ENCODE measurements at regions not wholly inside any gene's neighbourhood (a gene's known extent, or its start where the extent isn't known, plus 50 kb on each side); places are given as distances from the start of the nearest gene placed in this dataset.

- ATAC-seq: no peak
- no peak for DNase-seq (ENCODE audit: low spot score)
- Mint-ChIP-seq H3K27me3 (ENCODE audit: insufficient read depth, low read depth, poor library complexity) (peaks cover 6% of the 10 kb centered on the region), H3K36me3 (ENCODE audit: low read depth) (peaks cover 25% of the 10 kb centered on the region), H3K4me1 (no peaks in the 10 kb centered on the region), H3K4me3 (no peak overlapping the region), H3K9me3 (peaks cover 78% of the 10 kb centered on the region), H3K27ac (no peak overlapping the region)
- Histone ChIP-seq H3K27me3 (ENCODE audit: insufficient read depth) (no peaks in the 10 kb centered on the region), H3K36me3 (ENCODE audit: insufficient read depth) (no peaks in the 10 kb centered on the region), H3K79me2 (replicated peaks; ENCODE audit: insufficient read depth) (no peaks in the 10 kb centered on the region), H3K4me3 (no peak overlapping the region), H3F3A (replicated peaks; ENCODE audit: low read depth) (no peaks in the 10 kb centered on the region), H4K20me1 (replicated peaks; ENCODE audit: insufficient read depth) (no peaks in the 10 kb centered on the region), H2AFZ (no peak overlapping the region), H3K4me1 (ENCODE audit: insufficient read depth) (no peaks in the 10 kb centered on the region), H3K9me2 (ENCODE audit: insufficient read depth) (no peaks in the 10 kb centered on the region), H3K4me2 (no peak overlapping the region), H3K27ac (ENCODE audit: low read depth) (no peak overlapping the region)
- TF ChIP-seq ZNF114 (CRISPR knock-in tag; IDR thresholded peaks at IDR 0.05) (no peak), EZH2 (IDR thresholded peaks at IDR 0.05; ENCODE audit: low read depth, unreplicated experiment) (no peak), EZH2phosphoT487 (IDR thresholded peaks at IDR 0.05; ENCODE audit: unreplicated experiment) (no peak), NANOG (IDR thresholded peaks at IDR 0.05; ENCODE audit: borderline replicate concordance) (no peak), ZNF462 (CRISPR knock-in tag; IDR thresholded peaks at IDR 0.05) (no peak), CREB1 (CRISPR knock-in tag; IDR thresholded peaks at IDR 0.05; ENCODE audit: low read depth) (no peak), POLR2AphosphoS5 (IDR thresholded peaks at IDR 0.05; ENCODE audit: low read depth) (no peak), STAT1 (IDR thresholded peaks at IDR 0.05; ENCODE audit: unreplicated experiment) (no peak)
- TF ChIP-seq, protein P1, sequence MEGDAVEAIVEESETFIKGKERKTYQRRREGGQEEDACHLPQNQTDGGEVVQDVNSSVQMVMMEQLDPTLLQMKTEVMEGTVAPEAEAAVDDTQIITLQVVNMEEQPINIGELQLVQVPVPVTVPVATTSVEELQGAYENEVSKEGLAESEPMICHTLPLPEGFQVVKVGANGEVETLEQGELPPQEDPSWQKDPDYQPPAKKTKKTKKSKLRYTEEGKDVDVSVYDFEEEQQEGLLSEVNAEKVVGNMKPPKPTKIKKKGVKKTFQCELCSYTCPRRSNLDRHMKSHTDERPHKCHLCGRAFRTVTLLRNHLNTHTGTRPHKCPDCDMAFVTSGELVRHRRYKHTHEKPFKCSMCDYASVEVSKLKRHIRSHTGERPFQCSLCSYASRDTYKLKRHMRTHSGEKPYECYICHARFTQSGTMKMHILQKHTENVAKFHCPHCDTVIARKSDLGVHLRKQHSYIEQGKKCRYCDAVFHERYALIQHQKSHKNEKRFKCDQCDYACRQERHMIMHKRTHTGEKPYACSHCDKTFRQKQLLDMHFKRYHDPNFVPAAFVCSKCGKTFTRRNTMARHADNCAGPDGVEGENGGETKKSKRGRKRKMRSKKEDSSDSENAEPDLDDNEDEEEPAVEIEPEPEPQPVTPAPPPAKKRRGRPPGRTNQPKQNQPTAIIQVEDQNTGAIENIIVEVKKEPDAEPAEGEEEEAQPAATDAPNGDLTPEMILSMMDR (conservative IDR thresholded peaks at IDR 0.05; ENCODE audit: low read depth in 2 of 2): no peak
- TF ChIP-seq, protein P2, sequence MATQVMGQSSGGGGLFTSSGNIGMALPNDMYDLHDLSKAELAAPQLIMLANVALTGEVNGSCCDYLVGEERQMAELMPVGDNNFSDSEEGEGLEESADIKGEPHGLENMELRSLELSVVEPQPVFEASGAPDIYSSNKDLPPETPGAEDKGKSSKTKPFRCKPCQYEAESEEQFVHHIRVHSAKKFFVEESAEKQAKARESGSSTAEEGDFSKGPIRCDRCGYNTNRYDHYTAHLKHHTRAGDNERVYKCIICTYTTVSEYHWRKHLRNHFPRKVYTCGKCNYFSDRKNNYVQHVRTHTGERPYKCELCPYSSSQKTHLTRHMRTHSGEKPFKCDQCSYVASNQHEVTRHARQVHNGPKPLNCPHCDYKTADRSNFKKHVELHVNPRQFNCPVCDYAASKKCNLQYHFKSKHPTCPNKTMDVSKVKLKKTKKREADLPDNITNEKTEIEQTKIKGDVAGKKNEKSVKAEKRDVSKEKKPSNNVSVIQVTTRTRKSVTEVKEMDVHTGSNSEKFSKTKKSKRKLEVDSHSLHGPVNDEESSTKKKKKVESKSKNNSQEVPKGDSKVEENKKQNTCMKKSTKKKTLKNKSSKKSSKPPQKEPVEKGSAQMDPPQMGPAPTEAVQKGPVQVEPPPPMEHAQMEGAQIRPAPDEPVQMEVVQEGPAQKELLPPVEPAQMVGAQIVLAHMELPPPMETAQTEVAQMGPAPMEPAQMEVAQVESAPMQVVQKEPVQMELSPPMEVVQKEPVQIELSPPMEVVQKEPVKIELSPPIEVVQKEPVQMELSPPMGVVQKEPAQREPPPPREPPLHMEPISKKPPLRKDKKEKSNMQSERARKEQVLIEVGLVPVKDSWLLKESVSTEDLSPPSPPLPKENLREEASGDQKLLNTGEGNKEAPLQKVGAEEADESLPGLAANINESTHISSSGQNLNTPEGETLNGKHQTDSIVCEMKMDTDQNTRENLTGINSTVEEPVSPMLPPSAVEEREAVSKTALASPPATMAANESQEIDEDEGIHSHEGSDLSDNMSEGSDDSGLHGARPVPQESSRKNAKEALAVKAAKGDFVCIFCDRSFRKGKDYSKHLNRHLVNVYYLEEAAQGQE (IDR thresholded peaks at IDR 0.05; ENCODE audit: unreplicated experiment): no peak
- TF ChIP-seq, protein P3, sequence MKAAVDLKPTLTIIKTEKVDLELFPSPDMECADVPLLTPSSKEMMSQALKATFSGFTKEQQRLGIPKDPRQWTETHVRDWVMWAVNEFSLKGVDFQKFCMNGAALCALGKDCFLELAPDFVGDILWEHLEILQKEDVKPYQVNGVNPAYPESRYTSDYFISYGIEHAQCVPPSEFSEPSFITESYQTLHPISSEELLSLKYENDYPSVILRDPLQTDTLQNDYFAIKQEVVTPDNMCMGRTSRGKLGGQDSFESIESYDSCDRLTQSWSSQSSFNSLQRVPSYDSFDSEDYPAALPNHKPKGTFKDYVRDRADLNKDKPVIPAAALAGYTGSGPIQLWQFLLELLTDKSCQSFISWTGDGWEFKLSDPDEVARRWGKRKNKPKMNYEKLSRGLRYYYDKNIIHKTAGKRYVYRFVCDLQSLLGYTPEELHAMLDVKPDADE (IDR thresholded peaks at IDR 0.05): no peak
Observed at GRCh38 chr21:23743821-23744220, 1863.5 kb downstream of the MRPL39 start.

Measured in GM23338 (cell line).